Vagina (tissue), 2 donors: ENCODE measurements at regions not wholly inside any gene's neighbourhood (a gene's known extent, or its start where the extent isn't known, plus 50 kb on each side); places are given as distances from the start of the nearest gene placed in this dataset.
A peak's percentile ranks its signal among the peaks of the same experiment; 100 is the strongest.

ENCODE experiments used
- DNase-seq, 2 donors: peaks; one replicate each; pipeline ENCODE4 v3.0.0-alpha.2; 2017; ENCODE audit errors: extremely low spot score in 2 of 2
- H3K27ac ChIP-seq: fragments of 200-600 bp; sonication (generic); one replicate; pipeline ENCODE4 v1.5.1; 2019
- H3K27me3 ChIP-seq: fragments of 200-600 bp; sonication (generic); one replicate; pipeline ENCODE4 v1.5.1; 2019
- H3K36me3 ChIP-seq, 2 donors: fragments of 200-600 bp; sonication (generic); one replicate each; pipeline ENCODE4 v1.5.1; 2017 to 2019
- H3K4me1 ChIP-seq: fragments of 200-600 bp; sonication (generic); one replicate; pipeline ENCODE4 v1.5.1; 2019
- H3K4me3 ChIP-seq, 2 donors: fragments of 200-600 bp; sonication (generic); 1 replicate in 1 of 2; 2 replicates in 1 of 2; pipeline ENCODE4 v1.5.1; 2016 to 2019
- H3K9me3 ChIP-seq: fragments of 200-600 bp; sonication (generic); one replicate; pipeline ENCODE4 v1.5.1; 2019
- POLR2A ChIP-seq, 2 donors: fragments of 450-650 bp; IDR thresholded peaks; one replicate each; pipeline ENCODE4 v1.6.1; 2017; ENCODE audit warnings: antibody characterized with exemption in 2 of 2, mild to moderate bottlenecking in 2 of 2, moderate library complexity in 2 of 2
- POLR2AphosphoS5 ChIP-seq, 2 donors: sonication (generic); formaldehyde crosslinking; IDR thresholded peaks; one replicate each; pipeline ENCODE4 v1.9.0; 2017; ENCODE audit warnings: antibody characterized with exemption in 2 of 2, mild to moderate bottlenecking in 2 of 2, low read depth in 1 of 2; ENCODE audit not compliant: insufficient read depth in 1 of 2
- intact Hi-C: fragments of 100-400 bp; cut with DNase I; formaldehyde crosslinking; loops from one replicate; pipeline ENCODE4 v1.15.1; 2023
- TF ChIP-seq, protein P1 (sequence below), 3 experiments: fragments of 450-650 bp in 2 of 3; fragments of 200-600 bp in 1 of 3; sonication (generic) in 1 of 3; IDR thresholded peaks; one replicate each; pipeline ENCODE4 v1.5.1; 2017 to 2019; ENCODE audit warnings: antibody characterized with exemption in 3 of 3, mild to moderate bottlenecking in 2 of 3, moderate library complexity in 2 of 3

- TF ChIP-seq, protein P1, sequence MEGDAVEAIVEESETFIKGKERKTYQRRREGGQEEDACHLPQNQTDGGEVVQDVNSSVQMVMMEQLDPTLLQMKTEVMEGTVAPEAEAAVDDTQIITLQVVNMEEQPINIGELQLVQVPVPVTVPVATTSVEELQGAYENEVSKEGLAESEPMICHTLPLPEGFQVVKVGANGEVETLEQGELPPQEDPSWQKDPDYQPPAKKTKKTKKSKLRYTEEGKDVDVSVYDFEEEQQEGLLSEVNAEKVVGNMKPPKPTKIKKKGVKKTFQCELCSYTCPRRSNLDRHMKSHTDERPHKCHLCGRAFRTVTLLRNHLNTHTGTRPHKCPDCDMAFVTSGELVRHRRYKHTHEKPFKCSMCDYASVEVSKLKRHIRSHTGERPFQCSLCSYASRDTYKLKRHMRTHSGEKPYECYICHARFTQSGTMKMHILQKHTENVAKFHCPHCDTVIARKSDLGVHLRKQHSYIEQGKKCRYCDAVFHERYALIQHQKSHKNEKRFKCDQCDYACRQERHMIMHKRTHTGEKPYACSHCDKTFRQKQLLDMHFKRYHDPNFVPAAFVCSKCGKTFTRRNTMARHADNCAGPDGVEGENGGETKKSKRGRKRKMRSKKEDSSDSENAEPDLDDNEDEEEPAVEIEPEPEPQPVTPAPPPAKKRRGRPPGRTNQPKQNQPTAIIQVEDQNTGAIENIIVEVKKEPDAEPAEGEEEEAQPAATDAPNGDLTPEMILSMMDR (IDR thresholded peaks at IDR 0.05): no peak
- TF ChIP-seq POLR2AphosphoS5 (IDR thresholded peaks at IDR 0.05; ENCODE audit: insufficient read depth in 1 of 2, low read depth in 1 of 2) (no peak), POLR2A (IDR thresholded peaks at IDR 0.05) (no peak)
- no peak overlapping the region for H3K27ac ChIP-seq
- no peak overlapping the region for H3K4me3 ChIP-seq
- no peaks in the 10 kb centered on the region for H3K4me1 ChIP-seq
- H3K36me3 ChIP-seq: no peaks in the 10 kb centered on the region
- DNase-seq: peak; percentile 58 to 62
- intact Hi-C loops: no loop called here
- H3K27me3 ChIP-seq: no peaks in the 10 kb centered on the region
- H3K9me3 ChIP-seq: peaks cover 5% of the 10 kb centered on the region
Measured at GRCh38 chrX:727738-728621, 97.4 kb downstream of the SHOX start.

DNA sequence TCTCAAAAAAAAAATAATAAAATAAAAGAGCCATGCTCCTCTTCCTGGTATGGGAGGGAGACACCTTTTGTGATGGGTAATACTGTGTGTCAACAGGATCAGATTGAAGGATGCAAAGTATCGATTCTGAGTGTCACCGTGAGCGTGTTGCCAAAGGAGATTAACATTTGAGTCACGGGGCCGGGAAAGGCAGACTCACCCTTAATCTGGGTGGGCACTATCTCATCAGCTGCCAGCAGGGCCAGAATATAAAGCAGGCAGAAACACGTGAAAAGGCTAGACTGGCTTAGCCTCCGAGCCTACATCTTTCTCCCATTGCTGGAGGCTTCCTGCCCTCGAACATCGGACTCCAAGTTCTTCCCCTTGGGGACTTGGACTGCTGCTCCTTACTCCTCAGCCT is 95.4 kb downstream of the SHOX start:
- TF ChIP-seq POLR2AphosphoS5 (IDR thresholded peaks at IDR 0.05; ENCODE audit: insufficient read depth in 1 of 2, low read depth in 1 of 2) (no peak), POLR2A (IDR thresholded peaks at IDR 0.05) (no peak)
- TF ChIP-seq, protein P1 (IDR thresholded peaks at IDR 0.05): no peak
- intact Hi-C loops: no loop called here

DNA sequence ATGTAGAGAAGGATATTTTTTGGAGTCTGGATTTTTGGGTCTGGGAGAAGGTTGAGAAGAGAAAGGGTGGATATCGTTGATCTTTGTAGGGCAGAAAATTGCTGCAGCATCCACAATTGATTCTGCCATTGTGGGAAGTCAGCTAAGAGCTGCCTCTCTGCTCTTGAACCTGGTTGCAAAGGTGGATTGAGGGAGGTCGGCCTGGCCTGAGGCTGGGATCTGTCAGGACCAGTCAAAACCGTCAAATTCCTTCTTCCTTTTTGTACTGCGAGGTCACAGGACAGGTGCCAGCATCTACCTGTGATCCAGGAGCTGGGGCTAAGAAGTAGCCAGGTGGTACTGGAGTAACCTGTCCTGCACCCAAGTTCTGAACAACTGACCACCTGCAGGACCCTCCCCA is 93.7 kb downstream of the SHOX start:
- Histone ChIP-seq H3K4me1 (no peaks in the 10 kb centered on the region), H3K27me3 (no peaks in the 10 kb centered on the region), H3K9me3 (peaks cover 5% of the 10 kb centered on the region), H3K27ac (no peak overlapping the region), H3K36me3 (no peaks in the 10 kb centered on the region), H3K4me3 (no peak overlapping the region)
- DNase-seq: peak in 1 of 2 donors; percentile 64
- TF ChIP-seq POLR2AphosphoS5 (IDR thresholded peaks at IDR 0.05; ENCODE audit: insufficient read depth in 1 of 2, low read depth in 1 of 2) (no peak), POLR2A (IDR thresholded peaks at IDR 0.05) (no peak)
- TF ChIP-seq, protein P1 (IDR thresholded peaks at IDR 0.05): no peak
- intact Hi-C loops: no loop called here

More for the DNA sequence above, 95.4 kb downstream of the SHOX start:
- Histone ChIP-seq H3K9me3 (peaks cover 5% of the 10 kb centered on the region), H3K4me1 (no peaks in the 10 kb centered on the region), H3K4me3 (no peak overlapping the region), H3K27me3 (no peaks in the 10 kb centered on the region), H3K27ac (no peak overlapping the region), H3K36me3 (no peaks in the 10 kb centered on the region)
- DNase-seq: peak in 1 of 2 donors; percentile 13

DNA sequence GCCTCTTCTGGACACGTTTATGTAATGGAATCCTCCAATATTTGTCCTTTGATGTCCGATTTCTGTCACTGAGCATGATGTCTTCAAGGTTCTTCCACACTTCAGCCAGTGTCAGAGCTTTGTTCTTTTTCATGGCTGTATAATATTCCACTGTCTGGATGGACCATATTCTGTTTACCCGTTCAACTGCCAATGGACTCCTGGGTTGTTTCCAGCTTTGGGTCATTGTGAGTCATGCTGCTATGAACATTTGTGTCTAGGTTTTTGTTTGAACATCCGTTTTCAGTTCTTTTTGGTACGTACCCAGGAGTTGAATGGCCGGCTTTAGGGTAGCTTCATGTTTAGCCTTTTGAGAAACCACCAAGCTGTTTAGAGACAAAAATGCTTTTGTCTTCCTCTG is 93.2 kb downstream of the SHOX start:
- Histone ChIP-seq H3K4me1 (no peaks in the 10 kb centered on the region), H3K27ac (no peak overlapping the region), H3K27me3 (no peaks in the 10 kb centered on the region), H3K36me3 (no peaks in the 10 kb centered on the region), H3K4me3 (no peak overlapping the region), H3K9me3 (peaks cover 5% of the 10 kb centered on the region)
- no peak for DNase-seq
- TF ChIP-seq POLR2A (IDR thresholded peaks at IDR 0.05) (no peak), POLR2AphosphoS5 (IDR thresholded peaks at IDR 0.05; ENCODE audit: insufficient read depth in 1 of 2, low read depth in 1 of 2) (no peak)
- TF ChIP-seq, protein P1 (IDR thresholded peaks at IDR 0.05): no peak
- intact Hi-C loops: no loop called here

DNA sequence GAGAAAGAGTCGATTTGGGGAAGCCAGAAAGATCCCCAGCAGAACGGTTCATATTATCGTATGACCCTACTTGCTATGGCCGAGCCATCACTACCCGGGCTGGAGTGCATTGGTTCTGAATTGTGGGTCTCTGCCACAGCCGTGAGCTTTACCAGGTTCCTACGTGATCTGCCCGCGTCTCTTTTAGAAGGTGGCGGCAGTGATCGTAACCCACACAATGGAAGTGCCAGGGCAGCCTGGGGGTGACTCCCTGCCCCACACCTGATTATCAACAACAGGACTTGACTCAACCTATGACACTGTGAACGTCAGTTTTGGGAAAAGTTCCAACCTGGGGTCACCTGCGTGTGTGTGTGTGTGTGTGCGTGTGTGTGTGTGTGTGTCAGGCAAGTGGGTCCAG is 90.8 kb downstream of the SHOX start:
- no peak overlapping the region for H3K4me3 ChIP-seq
- no peak overlapping the region for H3K27ac ChIP-seq
- intact Hi-C loops: no loop called here
- TF ChIP-seq POLR2AphosphoS5 (IDR thresholded peaks at IDR 0.05; ENCODE audit: insufficient read depth in 1 of 2, low read depth in 1 of 2): no peak
- TF ChIP-seq, protein P1 (IDR thresholded peaks at IDR 0.05): no peak
- no peak for TF ChIP-seq POLR2A (IDR thresholded peaks at IDR 0.05)
- H3K27me3 ChIP-seq: no peaks in the 10 kb centered on the region
- no peak for DNase-seq
- no peaks in the 10 kb centered on the region for H3K4me1 ChIP-seq
- H3K9me3 ChIP-seq: peaks cover 5% of the 10 kb centered on the region
- H3K36me3 ChIP-seq: no peaks in the 10 kb centered on the region
